Neural crest cell (in vitro differentiated cells): ENCODE measurements at regions not wholly inside any gene's neighbourhood (a gene's known extent, or its start where the extent isn't known, plus 50 kb on each side); places are given as distances from the start of the nearest gene placed in this dataset.

Experiments
- DNase-seq: peaks from one replicate; pipeline ENCODE4 v3.0.0; 2021; ENCODE audit warnings: low read depth, mixed read lengths, low spot score
- H3K27ac Mint-ChIP-seq: one replicate; pipeline ENCODE4 v1.8.0; 2021; ENCODE audit warnings: mild to moderate bottlenecking, mixed read lengths; ENCODE audit not compliant: unreplicated experiment
- H3K27me3 Mint-ChIP-seq: 2 replicates; pipeline ENCODE4 v1.8.0; 2021; ENCODE audit warnings: low read depth, mild to moderate bottlenecking, mixed read lengths
- H3K36me3 Mint-ChIP-seq: 2 replicates; pipeline ENCODE4 v1.8.0; 2021; ENCODE audit warnings: low read depth, mild to moderate bottlenecking, mixed read lengths
- H3K4me1 Mint-ChIP-seq: 2 replicates; pipeline ENCODE4 v1.8.0; 2021; ENCODE audit warnings: mixed read lengths
- H3K4me3 Mint-ChIP-seq: one replicate; pipeline ENCODE4 v1.8.0; 2021; ENCODE audit warnings: mild to moderate bottlenecking, mixed read lengths
- H3K9me3 Mint-ChIP-seq: 2 replicates; pipeline ENCODE4 v1.8.0; 2021; ENCODE audit warnings: mixed read lengths
- TF ChIP-seq, protein P1 (sequence below): fragments of 200-600 bp; sonication (generic); conservative IDR thresholded peaks from 2 replicates; pipeline ENCODE4 v1.5.0; 2021; ENCODE audit warnings: antibody characterized with exemption, mild to moderate bottlenecking

DNA sequence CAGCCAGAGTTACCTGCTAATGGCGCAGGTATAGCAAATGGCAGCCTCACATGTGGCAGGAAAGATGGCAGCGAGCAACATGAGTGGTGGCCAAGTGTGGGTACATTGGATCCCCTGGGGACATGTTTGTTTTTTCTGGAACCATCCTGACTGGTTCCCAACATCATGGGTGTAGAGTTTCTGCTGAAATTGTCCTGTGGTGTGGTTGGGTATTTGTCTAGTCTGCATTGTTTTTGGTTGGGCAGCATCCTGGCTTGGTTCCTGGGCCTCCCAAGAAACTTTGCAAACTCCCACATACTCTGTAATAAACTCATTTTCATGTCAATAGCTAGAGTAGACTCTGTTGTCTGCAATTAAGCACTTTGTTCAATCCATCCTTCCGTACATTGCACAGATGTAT, 282.6 kb downstream of the CDC5L start:
- Mint-ChIP-seq H3K4me3 (no peak overlapping the region), H3K36me3 (no peaks in the 10 kb centered on the region), H3K9me3 (no peaks in the 10 kb centered on the region), H3K27me3 (peaks cover 7% of the 10 kb centered on the region), H3K27ac (no peak overlapping the region), H3K4me1 (peaks cover 37% of the 10 kb centered on the region)
- no peak for DNase-seq
- TF ChIP-seq, protein P1, sequence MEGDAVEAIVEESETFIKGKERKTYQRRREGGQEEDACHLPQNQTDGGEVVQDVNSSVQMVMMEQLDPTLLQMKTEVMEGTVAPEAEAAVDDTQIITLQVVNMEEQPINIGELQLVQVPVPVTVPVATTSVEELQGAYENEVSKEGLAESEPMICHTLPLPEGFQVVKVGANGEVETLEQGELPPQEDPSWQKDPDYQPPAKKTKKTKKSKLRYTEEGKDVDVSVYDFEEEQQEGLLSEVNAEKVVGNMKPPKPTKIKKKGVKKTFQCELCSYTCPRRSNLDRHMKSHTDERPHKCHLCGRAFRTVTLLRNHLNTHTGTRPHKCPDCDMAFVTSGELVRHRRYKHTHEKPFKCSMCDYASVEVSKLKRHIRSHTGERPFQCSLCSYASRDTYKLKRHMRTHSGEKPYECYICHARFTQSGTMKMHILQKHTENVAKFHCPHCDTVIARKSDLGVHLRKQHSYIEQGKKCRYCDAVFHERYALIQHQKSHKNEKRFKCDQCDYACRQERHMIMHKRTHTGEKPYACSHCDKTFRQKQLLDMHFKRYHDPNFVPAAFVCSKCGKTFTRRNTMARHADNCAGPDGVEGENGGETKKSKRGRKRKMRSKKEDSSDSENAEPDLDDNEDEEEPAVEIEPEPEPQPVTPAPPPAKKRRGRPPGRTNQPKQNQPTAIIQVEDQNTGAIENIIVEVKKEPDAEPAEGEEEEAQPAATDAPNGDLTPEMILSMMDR: no peak

DNA sequence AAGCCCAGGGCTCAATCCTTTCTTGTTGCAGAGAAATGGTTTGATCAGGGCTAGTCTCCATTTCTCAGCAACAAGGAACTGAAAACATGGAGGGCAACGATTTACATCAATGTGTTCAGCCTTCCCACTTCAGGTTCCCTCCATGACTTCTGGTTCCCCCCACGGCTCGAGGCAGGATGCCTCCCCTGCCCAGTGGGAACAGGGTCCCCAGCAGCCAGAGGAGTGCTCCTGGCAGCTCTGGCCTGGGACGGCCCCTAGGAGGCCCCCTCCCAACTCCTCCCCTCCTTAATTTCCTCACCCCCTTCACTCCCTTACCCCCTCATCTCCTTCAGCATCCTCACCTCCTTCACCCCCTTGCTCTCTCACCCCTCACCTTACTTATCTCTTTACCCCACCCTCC, 283.8 kb downstream of the CDC5L start:
- DNase-seq: no peak
- TF ChIP-seq, protein P1: no peak
- Mint-ChIP-seq H3K27me3 (peaks cover 7% of the 10 kb centered on the region), H3K36me3 (no peaks in the 10 kb centered on the region), H3K4me3 (no peak overlapping the region), H3K27ac (no peak overlapping the region), H3K9me3 (no peaks in the 10 kb centered on the region), H3K4me1 (peaks cover 25% of the 10 kb centered on the region)

DNA sequence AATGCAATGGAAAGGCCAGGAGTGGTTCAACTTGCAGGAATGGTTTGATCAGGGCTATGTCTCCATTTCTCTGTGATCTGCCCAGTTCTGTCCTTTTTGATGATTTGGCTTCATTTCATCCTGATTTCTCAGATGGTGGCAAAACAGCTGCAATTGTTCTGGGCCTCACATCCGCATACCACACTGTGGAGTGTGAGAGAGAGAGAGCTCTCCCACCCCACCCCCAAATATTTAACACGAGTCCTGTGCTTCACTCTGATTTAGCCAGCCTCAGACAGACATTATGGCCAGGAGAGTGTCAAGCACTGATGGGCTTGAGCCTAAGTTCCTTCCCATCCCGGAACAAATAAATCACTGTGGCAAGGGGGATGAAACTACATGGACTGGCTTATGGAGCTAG, 284.6 kb downstream of the CDC5L start:
- peaks cover 18% of the 10 kb centered on the region for H3K4me1 Mint-ChIP-seq
- H3K27ac Mint-ChIP-seq: no peak overlapping the region
- no peak overlapping the region for H3K4me3 Mint-ChIP-seq
- no peaks in the 10 kb centered on the region for H3K36me3 Mint-ChIP-seq
- H3K9me3 Mint-ChIP-seq: no peaks in the 10 kb centered on the region
- no peak for DNase-seq
- TF ChIP-seq, protein P1: no peak
- H3K27me3 Mint-ChIP-seq: peaks cover 4% of the 10 kb centered on the region

DNA sequence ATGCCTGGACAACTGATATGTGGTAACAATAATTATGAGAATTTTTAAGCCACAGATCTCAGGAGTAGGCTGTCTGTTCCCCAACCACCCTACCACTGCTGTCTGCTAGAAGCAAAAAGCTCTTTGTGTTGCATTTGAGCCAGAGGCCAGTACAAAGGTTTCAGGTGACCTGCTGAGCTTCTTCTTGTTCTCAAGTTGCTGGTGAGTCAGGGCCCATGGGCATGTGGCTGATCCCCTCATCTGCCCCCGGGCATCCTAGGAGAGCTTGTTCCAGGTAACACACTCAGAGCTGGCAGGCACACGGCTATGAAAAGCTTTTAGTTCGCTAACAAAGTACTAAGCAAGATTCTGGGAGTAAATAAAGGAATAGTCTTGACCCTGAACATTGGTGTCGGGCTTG, 285.3 kb downstream of the CDC5L start:
- DNase-seq: no peak
- no peaks in the 10 kb centered on the region for H3K9me3 Mint-ChIP-seq
- TF ChIP-seq, protein P1: no peak
- no peaks in the 10 kb centered on the region for H3K36me3 Mint-ChIP-seq
- H3K27ac Mint-ChIP-seq: no peak overlapping the region
- H3K27me3 Mint-ChIP-seq: no peaks in the 10 kb centered on the region
- peaks cover 10% of the 10 kb centered on the region for H3K4me1 Mint-ChIP-seq
- no peak overlapping the region for H3K4me3 Mint-ChIP-seq

DNA sequence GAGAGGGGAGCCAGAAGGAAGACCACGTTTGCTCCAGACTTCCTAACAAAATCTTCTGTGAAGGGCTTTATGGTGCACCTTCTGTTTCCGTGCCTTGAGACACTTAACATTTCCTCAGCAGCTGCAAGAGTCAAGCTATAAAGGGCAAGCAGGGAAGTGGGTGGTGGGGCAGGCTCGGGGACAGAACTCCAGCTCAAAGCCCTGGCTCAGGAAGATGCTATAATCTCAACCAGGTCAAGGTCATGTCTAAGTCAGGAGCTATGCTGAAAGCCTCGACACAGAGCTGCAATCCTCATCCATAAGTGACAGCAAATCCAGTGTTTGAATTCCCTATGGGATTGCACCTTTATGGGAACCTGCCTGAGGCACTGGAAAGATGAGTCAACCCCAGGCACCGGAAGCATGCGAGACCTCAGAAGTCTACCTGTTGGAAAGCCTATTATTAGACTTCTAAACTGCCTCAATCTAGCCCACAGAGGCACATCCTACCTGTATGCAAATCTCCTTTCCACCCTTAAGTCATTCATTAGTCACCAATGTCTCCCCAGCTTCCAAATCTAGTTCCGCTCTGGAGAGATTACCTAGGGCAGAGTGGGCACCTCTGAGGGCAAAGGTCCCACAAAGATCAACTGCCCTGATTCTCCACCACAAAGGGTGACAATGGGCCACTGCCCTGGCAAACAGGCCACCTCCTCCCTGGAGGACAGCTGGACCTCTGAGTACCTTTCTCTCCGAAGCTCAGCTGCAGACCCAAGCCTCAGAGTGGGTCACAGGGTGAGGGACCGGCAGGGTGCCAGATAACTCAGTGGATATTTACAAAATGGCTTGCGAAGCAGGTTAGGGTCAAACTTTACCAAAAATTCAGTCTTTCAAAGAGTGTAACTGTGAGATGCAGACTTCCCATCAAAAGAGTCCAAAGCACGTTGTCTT, 287.0 kb downstream of the CDC5L start:
- Mint-ChIP-seq H3K36me3 (no peaks in the 10 kb centered on the region), H3K4me1 (peaks cover 6% of the 10 kb centered on the region), H3K27me3 (no peaks in the 10 kb centered on the region), H3K4me3 (no peak overlapping the region), H3K27ac (no peak overlapping the region), H3K9me3 (no peaks in the 10 kb centered on the region)
- DNase-seq: no peak
- TF ChIP-seq, protein P1: no peak
